Inflammatory macrophage treated with lipopolysaccharide for 4 hours (primary cell): ENCODE measurements at regions not wholly inside any gene's neighbourhood (a gene's known extent, or its start where the extent isn't known, plus 50 kb on each side); places are given as distances from the start of the nearest gene placed in this dataset.

Experiments
- DNase-seq: peaks from one replicate; pipeline ENCODE4 v3.0.0-alpha.2; 2020

GRCh38 chr2:172333235-172333977 lies 94.0 kb upstream of the ITGA6 start:
- no peak for DNase-seq

GRCh38 chr2:172333978-172334330 lies 93.4 kb upstream of the ITGA6 start:
- no peak for DNase-seq

- no peak for DNase-seq
These were observed 92.4 kb upstream of the ITGA6 start for GRCh38 chr2:172334988-172335387.

GRCh38 chr2:172335736-172336135 lies 91.7 kb upstream of the ITGA6 start:
- DNase-seq: no peak

- no peak for DNase-seq
These were observed 90.7 kb upstream of the ITGA6 start for GRCh38 chr2:172336681-172337080.

DNA sequence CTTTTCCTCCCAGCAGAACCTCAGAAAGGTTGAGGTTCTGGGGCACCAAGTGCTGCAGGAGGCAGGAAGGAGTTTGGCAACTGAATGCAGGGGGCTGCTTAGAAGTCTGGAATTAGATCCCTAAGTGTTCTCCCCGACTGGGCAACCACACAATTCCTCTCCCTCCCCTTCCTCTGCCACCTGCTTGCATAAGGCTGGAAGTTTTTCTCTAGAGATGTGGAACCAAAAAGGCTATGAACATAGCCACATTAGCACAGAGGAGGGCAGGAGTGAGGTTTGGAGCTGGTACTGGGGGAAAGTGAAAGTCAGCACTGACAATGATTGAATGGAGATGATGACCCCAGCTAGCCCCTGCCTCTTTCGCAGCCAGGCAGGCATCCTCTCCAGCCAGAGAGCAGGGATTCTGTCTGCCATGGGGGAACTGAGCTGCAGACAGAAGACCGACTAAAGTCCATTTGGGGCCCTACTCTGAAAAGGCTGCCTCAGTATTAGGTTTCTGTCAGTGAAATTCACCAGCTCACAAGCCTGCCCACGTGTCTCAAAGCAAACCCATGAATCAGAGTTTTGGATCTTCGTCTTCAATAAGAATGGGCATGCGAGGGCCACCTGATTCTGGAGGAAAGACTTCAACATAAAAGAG lies 87.9 kb upstream of the ITGA6 start:
- peak; percentile 69 for DNase-seq

DNA sequence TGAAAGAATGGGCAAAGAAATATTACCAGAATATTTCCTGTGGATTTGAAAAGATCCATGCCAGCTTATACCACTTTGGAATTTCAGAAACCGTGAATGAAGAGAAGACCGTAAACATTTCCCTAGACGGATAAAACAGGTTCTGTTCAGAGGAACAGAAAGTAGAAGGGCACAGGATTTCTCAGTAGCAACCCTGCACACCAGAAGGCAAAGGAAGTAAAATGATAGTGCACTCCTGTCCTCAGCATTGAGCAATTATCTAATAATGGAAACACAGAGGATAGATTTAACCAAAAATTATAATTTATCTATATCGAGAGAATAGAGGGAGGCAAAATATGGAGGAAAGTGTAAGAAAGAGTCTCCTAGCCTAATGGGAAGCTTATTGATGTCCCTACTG lies 87.0 kb upstream of the ITGA6 start:
- DNase-seq: peak; percentile 50

GRCh38 chr2:172342078-172342477 lies 85.3 kb upstream of the ITGA6 start:
- no peak for DNase-seq

- no peak for DNase-seq
These were observed 84.8 kb upstream of the ITGA6 start for GRCh38 chr2:172342611-172343010.

- no peak for DNase-seq
These were observed 83.2 kb upstream of the ITGA6 start for GRCh38 chr2:172344159-172344558.

GRCh38 chr2:172345956-172346555 lies 81.3 kb upstream of the ITGA6 start:
- no peak for DNase-seq

DNA sequence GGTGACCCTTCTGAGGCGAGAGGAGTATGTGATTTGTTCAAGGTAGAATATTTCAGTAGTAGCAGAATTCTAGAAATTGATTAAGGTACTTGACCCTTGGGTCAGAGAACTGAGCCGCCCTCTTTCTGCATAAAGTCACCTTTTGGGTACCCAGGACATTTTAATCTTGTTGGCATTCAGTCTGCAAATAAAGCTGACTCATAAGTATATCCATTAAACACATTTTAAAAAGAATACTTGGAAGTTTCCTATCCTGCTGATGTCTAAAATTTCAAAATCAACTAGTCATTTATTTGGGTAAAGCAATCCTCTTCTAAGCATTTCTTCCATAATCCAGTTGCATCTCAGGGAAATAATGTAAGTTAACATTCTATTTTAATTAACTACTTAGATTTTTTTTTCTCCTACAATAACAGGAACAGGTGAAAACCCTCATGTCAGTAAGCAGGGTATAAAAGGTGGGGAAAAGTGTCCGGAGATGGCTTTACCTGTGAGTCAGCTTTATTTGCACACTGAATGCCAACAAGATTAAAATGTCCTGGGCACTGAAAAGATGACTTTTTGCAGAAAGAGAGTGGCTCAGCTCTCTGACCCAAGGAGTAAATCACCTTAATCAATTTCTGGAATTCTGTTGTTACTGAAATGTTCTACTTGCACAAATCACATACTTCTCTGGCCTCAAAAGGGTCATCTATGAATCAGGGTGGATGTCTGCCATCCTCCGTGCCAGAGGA lies 78.7 kb upstream of the ITGA6 start:
- no peak for DNase-seq

- no peak for DNase-seq
These were observed 76.4 kb upstream of the ITGA6 start for GRCh38 chr2:172350839-172351479.

GRCh38 chr2:172351586-172351985 lies 75.8 kb upstream of the ITGA6 start:
- no peak for DNase-seq

- no peak for DNase-seq
These were observed 73.0 kb upstream of the ITGA6 start for GRCh38 chr2:172354347-172354746.

DNA sequence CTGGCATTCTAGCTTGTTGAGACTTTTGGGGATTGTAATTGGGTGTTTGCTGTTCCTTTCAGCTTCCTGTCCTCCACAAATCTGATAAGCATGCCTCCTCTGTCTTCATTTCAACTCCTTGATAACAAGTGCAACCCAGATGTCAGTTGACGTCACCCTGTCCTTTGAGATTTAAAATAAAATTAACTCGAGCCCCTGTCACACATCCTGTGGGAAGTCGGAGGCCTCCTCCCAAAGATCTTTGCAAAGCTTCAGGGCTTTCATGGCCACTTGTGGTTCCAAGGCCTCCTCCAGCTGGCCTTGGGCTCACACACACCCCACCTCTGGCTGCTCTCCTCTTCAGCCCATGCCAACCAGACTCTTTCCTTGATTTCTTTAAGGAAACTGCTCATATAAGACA lies 69.9 kb upstream of the ITGA6 start:
- no peak for DNase-seq

DNA sequence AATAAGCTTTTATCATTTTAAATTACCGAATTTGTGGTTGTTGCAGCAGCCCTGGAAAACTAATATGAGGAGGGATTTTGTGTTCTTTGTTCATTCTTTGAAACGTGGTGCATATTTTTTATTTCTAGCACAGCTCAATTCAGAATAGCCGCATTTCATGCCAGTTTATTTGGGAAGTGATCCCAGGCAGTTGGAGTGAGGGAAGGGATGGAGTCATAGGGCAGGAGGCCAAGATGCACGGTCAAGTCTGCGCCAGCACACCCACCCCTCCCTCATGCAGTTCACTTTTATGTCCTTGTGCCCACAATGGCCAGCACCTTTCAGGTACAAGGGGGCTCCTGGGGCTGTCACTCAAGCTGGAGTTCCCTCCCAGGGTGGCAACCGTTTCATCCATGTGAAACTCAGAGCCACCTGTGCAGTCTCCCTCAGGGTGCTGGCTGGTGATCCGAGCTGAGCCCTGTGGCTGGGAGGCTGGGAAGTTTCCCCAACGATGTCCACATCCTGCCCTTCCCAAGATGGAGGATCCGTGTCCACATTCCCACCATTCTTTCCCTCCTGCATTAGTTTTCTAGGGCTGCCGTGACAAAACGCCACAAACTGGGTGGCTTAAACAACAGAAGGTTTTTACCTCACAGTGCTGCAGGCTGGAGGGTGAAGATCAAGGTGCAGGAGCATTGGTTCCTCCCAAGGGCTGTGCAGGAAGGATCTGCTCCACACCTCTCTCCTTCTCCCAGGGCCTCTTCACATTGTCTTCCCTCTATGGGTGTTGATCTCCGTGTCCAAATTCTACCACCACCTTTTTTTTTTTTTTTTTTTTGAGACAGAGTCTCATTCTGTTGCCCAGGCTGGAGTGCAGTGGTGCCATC lies 68.5 kb upstream of the ITGA6 start:
- no peak for DNase-seq

DNA sequence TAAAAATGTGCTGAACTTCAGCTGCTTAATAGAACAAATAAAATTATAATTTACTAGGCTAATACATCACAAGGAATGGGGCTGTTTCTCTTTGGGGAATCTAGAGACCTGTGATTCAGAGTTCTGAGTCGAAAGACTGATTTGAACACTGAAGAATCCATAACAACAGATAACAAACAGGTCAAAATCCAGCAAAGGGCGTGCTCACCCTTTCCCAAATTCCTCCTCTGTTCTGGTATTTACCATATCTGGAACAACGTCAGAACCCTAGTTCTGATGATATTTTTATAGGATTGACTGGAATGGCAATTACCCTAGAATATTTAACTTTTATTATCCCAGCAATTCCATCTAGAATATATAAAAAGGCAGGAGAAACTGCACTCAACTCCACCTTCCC lies 66.0 kb upstream of the ITGA6 start:
- no peak for DNase-seq

GRCh38 chr2:172361840-172362239 lies 65.5 kb upstream of the ITGA6 start:
- no peak for DNase-seq

GRCh38 chr2:172364261-172364660 lies 63.1 kb upstream of the ITGA6 start:
- DNase-seq: no peak

GRCh38 chr2:172366596-172367150 lies 60.7 kb upstream of the ITGA6 start:
- no peak for DNase-seq
